Mucosa of descending colon (tissue), 3 donors: ENCODE measurements at regions not wholly inside any gene's neighbourhood (a gene's known extent, or its start where the extent isn't known, plus 50 kb on each side); places are given as distances from the start of the nearest gene placed in this dataset.
"Not testable (repeated sequence)": the region's sequence is repeated elsewhere in the genome, so short reads cannot be mapped to it uniquely, and the experiment has no call there.

ENCODE experiments used
- ATAC-seq: fragments of 200-7000 bp; cut with Tn5 transposase; one replicate; pipeline ENCODE4 v1.9.1; 2020; ENCODE audit warnings: mild to moderate bottlenecking, moderate library complexity
- DNase-seq, 3 donors: peaks; one replicate each; pipeline ENCODE4 v3.0.0-alpha.2; 2020
- H3K36me3 ChIP-seq: fragments of 200-600 bp; one replicate; pipeline ENCODE4 v1.8.0; 2021; ENCODE audit warnings: low read depth, mild to moderate bottlenecking
- H3K4me1 ChIP-seq: fragments of 200-600 bp; one replicate; pipeline ENCODE4 v1.8.0; 2021; ENCODE audit warnings: low read depth, mild to moderate bottlenecking
- H3K4me3 ChIP-seq: fragments of 200-600 bp; one replicate; pipeline ENCODE4 v1.8.0; 2021; ENCODE audit warnings: mild to moderate bottlenecking
- H3K9me3 ChIP-seq: fragments of 200-600 bp; one replicate; pipeline ENCODE4 v1.8.0; 2021; ENCODE audit warnings: mild to moderate bottlenecking
- intact Hi-C, 2 donors: fragments of 100-400 bp; cut with DNase I in 1 of 2; cut with micrococcal nuclease in 1 of 2; formaldehyde crosslinking; loops; one replicate each; pipeline versions ENCODE4 v1.11.0 to v1.11.1; 2022; cut with DNase I, micrococcal nuclease
- TF ChIP-seq, protein P1 (sequence below): fragments of 200-600 bp; IDR thresholded peaks from one replicate; pipeline ENCODE4 v1.8.0; 2022; ENCODE audit warnings: antibody characterized with exemption, mild to moderate bottlenecking
- donor health status: DM: no; HTN: no; CAD: no; lungs with moderate emphysema.
- donor health status: DM: no; HTN: no; CAD: no.
- donor health status: DM: no; HTN: yes; CAD: no.

DNA sequence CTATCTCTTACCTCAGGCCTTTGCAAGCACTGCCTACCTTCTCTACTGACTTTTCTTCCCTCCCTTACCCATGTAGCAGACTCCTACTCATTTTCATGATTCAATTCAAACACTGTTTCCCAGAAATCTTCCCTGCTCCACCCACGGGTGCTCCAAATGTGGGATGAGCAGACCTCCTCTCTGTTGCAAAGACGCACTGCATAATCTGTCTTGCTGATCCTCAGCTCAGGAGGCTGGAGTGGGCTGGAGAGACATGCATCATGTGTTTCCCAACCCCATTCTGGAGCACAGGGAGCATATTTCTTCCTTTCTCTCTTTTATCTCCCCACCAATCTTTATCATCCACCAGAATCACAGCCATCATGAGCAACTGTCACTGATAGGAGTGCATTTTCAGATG lies 459.9 kb upstream of the NFIA start:
- DNase-seq (no peak), ATAC-seq (no peak)
- Histone ChIP-seq H3K4me1 (no peaks in the 10 kb centered on the region), H3K9me3 (no peaks in the 10 kb centered on the region), H3K36me3 (no peaks in the 10 kb centered on the region), H3K4me3 (no peak overlapping the region)
- intact Hi-C loops, result no loop called here
- TF ChIP-seq, protein P1, sequence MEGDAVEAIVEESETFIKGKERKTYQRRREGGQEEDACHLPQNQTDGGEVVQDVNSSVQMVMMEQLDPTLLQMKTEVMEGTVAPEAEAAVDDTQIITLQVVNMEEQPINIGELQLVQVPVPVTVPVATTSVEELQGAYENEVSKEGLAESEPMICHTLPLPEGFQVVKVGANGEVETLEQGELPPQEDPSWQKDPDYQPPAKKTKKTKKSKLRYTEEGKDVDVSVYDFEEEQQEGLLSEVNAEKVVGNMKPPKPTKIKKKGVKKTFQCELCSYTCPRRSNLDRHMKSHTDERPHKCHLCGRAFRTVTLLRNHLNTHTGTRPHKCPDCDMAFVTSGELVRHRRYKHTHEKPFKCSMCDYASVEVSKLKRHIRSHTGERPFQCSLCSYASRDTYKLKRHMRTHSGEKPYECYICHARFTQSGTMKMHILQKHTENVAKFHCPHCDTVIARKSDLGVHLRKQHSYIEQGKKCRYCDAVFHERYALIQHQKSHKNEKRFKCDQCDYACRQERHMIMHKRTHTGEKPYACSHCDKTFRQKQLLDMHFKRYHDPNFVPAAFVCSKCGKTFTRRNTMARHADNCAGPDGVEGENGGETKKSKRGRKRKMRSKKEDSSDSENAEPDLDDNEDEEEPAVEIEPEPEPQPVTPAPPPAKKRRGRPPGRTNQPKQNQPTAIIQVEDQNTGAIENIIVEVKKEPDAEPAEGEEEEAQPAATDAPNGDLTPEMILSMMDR, result no peak

DNA sequence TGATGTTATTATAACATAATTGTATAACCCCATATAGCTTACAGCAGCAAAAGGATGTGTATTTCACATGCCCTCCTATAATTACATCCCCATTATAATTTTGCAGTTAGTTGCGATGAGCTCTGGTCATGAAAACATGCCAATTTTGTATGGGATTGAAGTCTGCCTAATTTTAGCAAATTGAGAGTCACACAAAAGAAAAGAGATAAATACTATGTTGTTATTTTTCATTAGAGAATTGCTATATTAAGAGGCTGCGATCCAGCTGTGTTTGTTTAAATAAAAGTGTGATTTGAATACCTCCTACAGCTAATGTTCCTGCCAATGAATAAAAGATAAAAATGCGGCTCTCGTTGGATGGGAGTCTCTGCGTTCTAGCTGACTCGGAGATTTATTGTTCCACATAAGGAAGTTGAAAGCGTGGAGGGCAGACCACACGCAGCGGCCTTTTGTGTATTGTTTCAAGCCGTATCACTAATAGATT lies 461.0 kb upstream of the NFIA start:
- TF ChIP-seq, protein P1, result no peak
- Histone ChIP-seq H3K36me3 (no peaks in the 10 kb centered on the region), H3K4me1 (no peaks in the 10 kb centered on the region), H3K4me3 (no peak overlapping the region), H3K9me3 (no peaks in the 10 kb centered on the region)
- peak in 1 of 3 donors; percentile 22 for DNase-seq
- peak; percentile 56 for ATAC-seq
- intact Hi-C loops, result no loop called here

DNA sequence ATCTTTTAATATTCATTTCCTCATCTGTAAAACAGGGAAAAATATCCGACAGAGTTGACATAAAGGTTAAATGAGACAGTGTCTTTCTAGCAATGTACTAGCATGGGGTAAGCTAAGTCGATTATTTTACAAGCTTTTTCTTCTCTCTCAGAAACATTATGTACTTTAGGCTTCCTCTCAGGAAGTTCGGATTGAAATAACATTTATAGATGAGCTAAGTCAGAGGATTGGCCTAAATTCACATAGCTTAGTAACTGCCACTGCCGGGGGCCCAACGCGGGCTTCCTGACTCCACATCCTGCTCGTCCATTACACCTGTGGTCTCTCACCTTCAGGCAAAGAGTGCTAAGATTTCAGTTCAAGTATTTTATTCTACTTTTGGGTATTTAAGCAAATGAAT lies 462.3 kb upstream of the NFIA start:
- no peaks in the 10 kb centered on the region for H3K4me1 ChIP-seq
- DNase-seq (no peak), ATAC-seq (no peak)
- H3K4me3 ChIP-seq, result no peak overlapping the region
- intact Hi-C loops, result no loop called here
- no peaks in the 10 kb centered on the region for H3K9me3 ChIP-seq
- TF ChIP-seq, protein P1, result no peak
- no peaks in the 10 kb centered on the region for H3K36me3 ChIP-seq

DNA sequence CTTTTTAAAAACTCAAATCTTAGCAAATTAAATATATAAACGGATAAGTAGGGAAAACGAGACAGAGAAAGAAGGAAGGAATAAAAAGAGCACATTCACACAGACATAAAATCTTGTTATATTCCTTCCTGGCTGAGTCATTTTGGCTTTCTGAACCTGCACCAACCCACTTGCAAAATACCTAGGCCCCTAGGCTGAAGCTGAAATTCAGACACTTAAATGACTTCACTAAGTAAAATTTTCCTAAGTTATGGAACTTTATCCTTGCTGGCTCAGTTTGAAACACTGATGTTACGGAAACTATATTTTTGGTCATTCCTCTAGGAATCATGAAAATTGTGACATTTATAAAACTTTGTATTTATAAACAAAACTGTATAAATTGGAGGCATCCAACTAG lies 462.8 kb upstream of the NFIA start:
- Histone ChIP-seq H3K4me3 (no peak overlapping the region), H3K36me3 (no peaks in the 10 kb centered on the region), H3K9me3 (no peaks in the 10 kb centered on the region), H3K4me1 (no peaks in the 10 kb centered on the region)
- ATAC-seq (no peak), DNase-seq (no peak)
- intact Hi-C loops, result no loop called here
- TF ChIP-seq, protein P1, result no peak

DNA sequence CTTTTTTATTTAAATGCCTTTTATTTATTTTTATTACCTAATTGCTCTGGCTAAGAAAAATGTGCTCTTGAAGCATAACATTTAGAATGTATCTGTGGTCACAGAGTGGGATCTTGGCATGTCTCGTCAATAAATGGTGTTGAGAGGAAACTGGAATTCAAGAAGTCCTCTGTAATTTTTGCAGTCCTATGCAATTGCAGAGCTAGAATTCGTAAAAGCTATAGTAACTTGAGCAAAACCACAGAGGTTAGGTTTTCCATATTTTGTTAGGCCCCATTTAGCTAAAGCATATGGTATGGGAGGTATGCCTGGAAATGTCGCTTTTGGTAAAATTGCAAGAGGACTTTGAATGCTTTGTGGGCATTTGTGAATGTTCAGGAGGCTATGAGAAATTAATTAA lies 466.7 kb upstream of the NFIA start:
- intact Hi-C loops, result no loop called here
- TF ChIP-seq, protein P1, result no peak
- DNase-seq (no peak), ATAC-seq (no peak)
- no peak overlapping the region for H3K4me3 ChIP-seq
- H3K4me1 ChIP-seq, result no peaks in the 10 kb centered on the region
- no peaks in the 10 kb centered on the region for H3K9me3 ChIP-seq
- no peaks in the 10 kb centered on the region for H3K36me3 ChIP-seq

DNA sequence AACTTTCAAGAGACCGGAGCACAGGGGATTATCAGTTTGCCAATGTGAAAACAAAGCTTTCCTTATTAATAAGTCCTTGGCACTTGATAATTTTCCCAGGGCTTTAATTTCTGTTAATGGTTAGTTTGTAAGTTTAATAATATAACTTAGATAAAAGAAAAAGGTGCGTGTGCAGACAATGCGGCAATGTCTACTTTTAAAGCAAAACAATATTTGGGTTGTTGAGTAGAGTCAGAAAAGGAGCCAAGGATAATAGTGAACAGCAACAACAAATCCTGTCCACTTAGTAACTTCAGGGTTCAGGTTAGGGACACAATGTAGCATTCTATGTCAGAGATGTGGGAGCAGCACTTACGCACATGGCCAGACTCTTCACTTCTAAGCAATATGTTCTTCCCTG lies 469.6 kb upstream of the NFIA start:
- no peak for ATAC-seq
- intact Hi-C loops, result no loop called here
- no peak overlapping the region for H3K4me3 ChIP-seq

DNA sequence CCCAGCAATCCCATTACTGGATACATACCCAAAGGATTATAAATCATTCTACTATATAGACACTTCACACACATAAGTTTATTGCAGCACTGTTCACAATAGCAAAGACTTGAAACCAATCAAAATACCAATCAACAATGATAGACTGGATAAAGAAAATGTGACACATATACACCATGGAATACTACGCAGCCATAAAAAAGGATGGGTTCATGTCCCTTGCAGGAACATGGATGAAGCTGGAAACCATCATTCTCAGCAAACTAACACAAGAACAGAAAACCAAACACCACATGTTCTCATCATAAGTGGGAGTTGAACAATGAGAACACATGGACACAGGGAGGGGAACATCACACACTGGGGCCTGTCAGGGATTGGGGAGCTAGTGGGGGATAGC lies 475.4 kb upstream of the NFIA start:
- ATAC-seq, result not testable (repeated sequence)

More for the DNA sequence above, 469.6 kb upstream of the NFIA start:
- H3K9me3 ChIP-seq, result no peaks in the 10 kb centered on the region
- no peak for DNase-seq
- H3K36me3 ChIP-seq, result no peaks in the 10 kb centered on the region
- TF ChIP-seq, protein P1, result no peak
- no peaks in the 10 kb centered on the region for H3K4me1 ChIP-seq

More for the DNA sequence above, 475.4 kb upstream of the NFIA start:
- H3K4me3 ChIP-seq, DNase-seq, H3K4me1 ChIP-seq, intact Hi-C loops, H3K36me3 ChIP-seq, H3K9me3 ChIP-seq: not testable (repeated sequence)
